MM.1S (cell line): ENCODE measurements at regions not wholly inside any gene's neighbourhood (a gene's known extent, or its start where the extent isn't known, plus 50 kb on each side); places are given as distances from the start of the nearest gene placed in this dataset.

ENCODE experiments used
- CTCF ChIP-seq: fragments of 300-600 bp; sonication (generic); IDR thresholded peaks from 2 replicates; pipeline ENCODE4 v1.5.1; 2016; ENCODE audit warnings: antibody characterized with exemption, low read length, mixed read lengths
- EZH2 ChIP-seq: fragments of 300-600 bp; sonication (generic); optimal IDR thresholded peaks from 2 replicates; pipeline ENCODE3; 2017; ENCODE audit warnings: low read depth, mild to moderate bottlenecking, antibody characterized with exemption, low read length, mixed read lengths

DNA sequence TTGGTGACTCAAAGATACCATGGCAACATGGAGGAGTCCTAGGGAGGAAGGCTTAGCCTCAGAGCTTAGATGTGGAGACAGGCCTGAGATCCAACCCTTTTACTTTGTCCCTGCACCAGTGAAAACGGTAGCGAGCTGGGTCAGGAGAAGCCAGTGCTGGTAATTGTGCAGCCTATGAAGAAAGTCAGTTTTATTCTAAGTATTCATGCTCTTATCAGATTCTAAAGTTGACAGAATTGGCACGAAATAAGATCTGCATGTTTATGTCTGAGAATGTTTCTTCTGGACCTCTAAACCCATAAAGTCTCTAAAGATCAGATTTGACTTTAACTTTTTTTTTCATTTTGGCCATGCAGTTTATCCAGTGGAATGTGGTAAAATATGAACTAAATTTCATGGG is 93.8 kb downstream of the SCG2 start:
- no peak for TF ChIP-seq CTCF
- no peak for TF ChIP-seq EZH2
